NOMO-1 (cell line): ENCODE measurements at regions not wholly inside any gene's neighbourhood (a gene's known extent, or its start where the extent isn't known, plus 50 kb on each side); places are given as distances from the start of the nearest gene placed in this dataset.
"Not testable (repeated sequence)": the region's sequence is repeated elsewhere in the genome, so short reads cannot be mapped to it uniquely, and the experiment has no call there.

Source experiments
- DNase-seq, 2 experiments: peaks; one replicate each; lab custom pipeline; 2025; ENCODE audit not compliant: unreplicated experiment in 2 of 2; lab: John Stamatoyannopoulos, UW

DNA sequence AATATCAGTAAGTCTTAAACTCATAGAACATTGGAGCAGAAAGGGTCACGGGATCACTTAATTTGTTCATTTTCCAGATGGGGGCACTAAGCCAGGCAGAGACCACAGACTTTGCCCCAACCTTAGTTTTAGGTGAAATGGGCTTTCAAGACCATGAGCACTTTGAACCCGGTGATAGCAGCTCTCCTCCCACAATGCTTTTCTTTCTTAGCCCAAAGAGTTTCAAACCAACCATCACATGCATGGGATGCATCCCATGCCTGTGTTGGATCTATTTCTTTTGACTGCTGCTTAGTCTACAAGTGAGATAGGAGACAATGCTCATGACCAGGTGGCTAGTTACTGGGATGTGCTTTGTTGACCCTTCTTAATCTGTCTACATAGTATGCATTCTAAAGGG is 240.6 kb downstream of the NUF2 start:
- DNase-seq = no peak

DNA sequence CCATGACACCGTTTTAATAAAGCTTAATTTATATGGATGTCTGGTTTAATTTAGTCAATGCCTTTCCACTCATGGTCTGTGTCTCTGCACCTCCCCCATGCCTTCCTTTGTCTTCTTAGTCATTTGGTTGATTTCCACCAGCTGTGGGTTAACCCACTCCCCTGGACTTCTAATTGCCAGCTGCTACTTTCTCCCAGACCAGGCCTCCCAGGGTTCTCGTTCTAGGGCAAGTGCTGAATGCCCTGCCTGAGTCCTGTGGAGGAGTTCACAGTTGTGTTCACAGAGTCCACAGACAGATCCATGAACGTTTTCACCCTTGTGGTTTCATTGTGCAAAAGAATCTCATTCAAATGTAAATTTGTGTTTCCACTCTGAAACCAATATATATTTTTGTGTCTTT is 243.4 kb downstream of the NUF2 start:
- DNase-seq = no peak

- DNase-seq = no peak
Measured at GRCh38 chr1:163570071-163570470, 248.3 kb downstream of the NUF2 start.

DNA sequence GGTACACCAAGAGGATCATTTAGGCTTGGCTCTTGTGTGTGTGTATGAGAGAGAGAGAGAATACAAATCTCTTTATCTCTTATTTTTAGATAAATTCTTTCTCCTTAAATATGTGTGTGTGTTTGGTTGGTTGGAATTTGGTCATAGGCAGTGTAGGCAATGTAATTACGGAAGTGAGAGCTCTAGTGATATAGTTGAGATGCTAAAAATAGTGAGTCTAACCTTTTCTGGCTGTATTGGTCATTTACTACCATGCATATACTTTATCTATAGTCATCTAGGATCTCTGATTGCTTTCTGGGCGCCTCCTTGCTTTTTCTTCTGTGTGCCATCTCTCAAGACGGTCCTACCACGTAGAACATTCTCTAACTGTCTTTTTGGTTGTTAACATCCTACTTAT is 250.2 kb downstream of the NUF2 start:
- no peak for DNase-seq

GRCh38 chr1:163574119-163574518 is 252.4 kb downstream of the NUF2 start:
- DNase-seq = no peak

GRCh38 chr1:163580926-163581325 is 259.2 kb downstream of the NUF2 start:
- DNase-seq = no peak

DNA sequence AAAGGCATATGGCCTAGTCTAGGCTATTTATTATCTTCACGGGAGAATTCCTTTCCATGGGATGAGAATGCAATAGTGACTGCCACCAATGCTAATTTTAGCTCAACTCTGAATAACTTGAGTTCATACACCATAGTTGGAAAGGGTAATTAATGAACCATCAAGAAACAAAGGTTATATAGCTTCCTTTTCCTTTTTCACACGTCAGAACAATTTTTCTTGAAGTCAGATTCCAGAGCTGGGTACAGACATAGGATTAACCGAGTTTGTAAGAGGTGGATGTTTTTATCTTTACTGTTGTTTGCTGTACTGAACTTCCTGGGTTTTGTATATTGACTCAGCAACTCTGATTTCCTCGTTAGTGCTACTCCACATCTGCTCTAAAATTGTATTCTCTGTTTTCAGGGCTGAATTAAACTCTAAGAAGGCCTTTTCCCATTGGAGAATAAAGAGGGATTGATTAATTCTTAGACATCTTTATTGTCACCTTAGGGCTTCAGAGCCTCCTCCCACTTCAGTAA is 262.0 kb downstream of the NUF2 start:
- no peak for DNase-seq

- DNase-seq = no peak
Measured at GRCh38 chr1:163585796-163586195, 264.0 kb downstream of the NUF2 start.

DNA sequence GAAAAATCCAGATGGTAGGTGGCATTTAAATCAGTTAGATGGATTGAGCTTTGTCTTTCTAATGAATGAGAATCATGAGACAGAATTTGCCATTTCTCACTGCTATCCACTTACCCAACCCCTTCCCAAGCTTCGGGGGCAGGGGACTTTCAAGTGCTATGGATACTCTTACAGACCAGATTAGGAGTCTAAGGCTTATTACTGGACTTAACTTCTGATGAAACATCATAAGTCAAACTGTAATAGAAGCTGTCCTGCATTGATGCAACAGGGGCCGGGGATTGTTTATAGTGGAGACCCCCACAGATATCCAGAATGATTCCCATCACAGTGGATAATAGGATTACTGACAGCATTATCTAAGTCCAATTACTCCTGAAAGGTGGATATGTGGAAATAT is 267.0 kb downstream of the NUF2 start:
- DNase-seq = no peak

- no peak for DNase-seq
Measured at GRCh38 chr1:163589735-163590134, 268.0 kb downstream of the NUF2 start.

DNA sequence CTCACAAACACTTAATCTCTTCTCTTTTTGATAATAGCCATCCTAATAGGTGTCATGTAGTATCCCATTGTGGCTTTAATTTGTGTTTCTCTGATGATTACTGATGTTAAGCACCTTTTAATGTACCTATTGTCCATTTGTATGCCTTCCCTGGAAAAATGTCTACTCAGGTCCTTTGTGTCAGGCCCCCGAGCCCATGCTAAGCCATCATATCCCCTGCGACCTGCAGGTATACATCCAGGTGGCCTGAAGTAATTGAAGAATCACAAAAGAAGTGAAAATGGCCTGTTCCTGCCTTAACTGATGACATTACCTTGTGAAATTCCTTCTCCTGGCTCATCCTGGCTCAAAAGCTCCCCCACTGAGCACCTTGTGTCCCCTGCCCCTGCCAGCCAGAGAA is 269.4 kb downstream of the NUF2 start:
- not testable (repeated sequence) for DNase-seq

GRCh38 chr1:163592623-163593022 is 270.9 kb downstream of the NUF2 start:
- not testable (repeated sequence) for DNase-seq

GRCh38 chr1:163596106-163596505 is 274.4 kb downstream of the NUF2 start:
- DNase-seq = not testable (repeated sequence)

- no peak for DNase-seq
Measured at GRCh38 chr1:163596541-163597258, 274.9 kb downstream of the NUF2 start.

DNA sequence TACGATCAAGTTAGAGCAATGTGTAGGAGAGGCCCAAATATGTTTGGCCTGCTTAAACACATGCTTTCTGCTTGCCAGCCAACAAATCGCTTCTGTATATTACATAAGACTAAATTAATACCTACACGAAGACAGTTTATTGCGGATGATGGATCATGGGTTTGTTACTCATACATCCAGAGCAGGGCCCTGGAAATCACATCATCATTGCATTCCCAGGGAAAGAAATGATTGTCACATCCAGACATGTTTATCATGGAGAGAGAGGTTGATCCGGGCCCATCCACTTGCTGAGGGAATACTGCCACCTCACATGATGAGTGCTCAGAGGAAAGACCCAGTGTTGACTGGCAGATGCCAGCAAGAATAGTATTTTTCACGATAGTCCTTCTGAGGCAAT is 282.6 kb downstream of the NUF2 start:
- DNase-seq = no peak

- no peak for DNase-seq
Measured at GRCh38 chr1:163604896-163605295, 283.1 kb downstream of the NUF2 start.

GRCh38 chr1:163608979-163609378 is 287.2 kb downstream of the NUF2 start:
- no peak for DNase-seq

- DNase-seq = no peak
Measured at GRCh38 chr1:163609858-163610257, 288.1 kb downstream of the NUF2 start.

GRCh38 chr1:163610486-163610885 is 288.7 kb downstream of the NUF2 start:
- no peak for DNase-seq

DNA sequence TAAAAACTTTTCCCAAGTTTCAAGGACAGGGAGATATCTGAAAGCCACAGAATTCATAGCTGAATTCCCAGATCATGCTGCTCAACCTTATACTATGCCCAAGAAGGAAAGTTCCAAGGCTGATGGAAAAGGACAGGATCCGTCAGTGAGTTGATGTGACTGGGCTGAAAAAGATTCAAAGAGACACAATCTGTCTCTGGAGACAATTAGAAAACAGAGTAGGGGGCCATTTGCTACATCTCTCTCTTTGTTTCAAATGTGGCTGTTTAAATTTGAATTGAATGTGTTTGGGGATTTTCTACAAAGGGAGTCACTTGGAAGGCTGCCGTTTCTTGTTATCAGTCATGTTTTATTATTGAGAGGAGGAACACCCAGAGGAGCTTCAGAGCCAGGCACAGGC is 292.6 kb downstream of the NUF2 start:
- no peak for DNase-seq

GRCh38 chr1:163628034-163628773 is 306.4 kb downstream of the NUF2 start:
- no peak for DNase-seq

GRCh38 chr1:163632269-163632668 is 310.5 kb downstream of the NUF2 start:
- DNase-seq = no peak
